T follicular helper cell (primary cell): ENCODE measurements at regions not wholly inside any gene's neighbourhood (a gene's known extent, or its start where the extent isn't known, plus 50 kb on each side); places are given as distances from the start of the nearest gene placed in this dataset.

Source experiments
- DNase-seq: peaks from one replicate; pipeline ENCODE4 v3.0.0-alpha.2; 2020; ENCODE audit warnings: low read depth

GRCh38 chr1:221366495-221367110, 375.3 kb downstream of the DUSP10 start:
- DNase-seq, result no peak

- DNase-seq, result no peak
These were observed 370.2 kb downstream of the DUSP10 start for GRCh38 chr1:221371705-221372104.

GRCh38 chr1:221373795-221374194, 368.1 kb downstream of the DUSP10 start:
- DNase-seq, result no peak

GRCh38 chr1:221376286-221376685, 365.6 kb downstream of the DUSP10 start:
- no peak for DNase-seq

GRCh38 chr1:221381910-221382623, 359.8 kb downstream of the DUSP10 start:
- DNase-seq, result no peak

GRCh38 chr1:221392453-221392852, 349.4 kb downstream of the DUSP10 start:
- DNase-seq, result no peak

GRCh38 chr1:221394011-221394544, 347.8 kb downstream of the DUSP10 start:
- no peak for DNase-seq

GRCh38 chr1:221396526-221396925, 345.4 kb downstream of the DUSP10 start:
- no peak for DNase-seq

- DNase-seq, result no peak
These were observed 344.7 kb downstream of the DUSP10 start for GRCh38 chr1:221397141-221397540.

- no peak for DNase-seq
These were observed 344.3 kb downstream of the DUSP10 start for GRCh38 chr1:221397606-221398005.

- no peak for DNase-seq
These were observed 336.7 kb downstream of the DUSP10 start for GRCh38 chr1:221405146-221405545.

GRCh38 chr1:221408117-221408803, 333.6 kb downstream of the DUSP10 start:
- DNase-seq, result no peak

- no peak for DNase-seq
These were observed 330.6 kb downstream of the DUSP10 start for GRCh38 chr1:221411283-221411682.

- no peak for DNase-seq
These were observed 326.9 kb downstream of the DUSP10 start for GRCh38 chr1:221414772-221415539.

GRCh38 chr1:221415651-221416050, 326.2 kb downstream of the DUSP10 start:
- DNase-seq, result no peak

- DNase-seq, result no peak
These were observed 325.7 kb downstream of the DUSP10 start for GRCh38 chr1:221416142-221416541.

- DNase-seq, result no peak
These were observed 325.2 kb downstream of the DUSP10 start for GRCh38 chr1:221416723-221417122.

- no peak for DNase-seq
These were observed 323.5 kb downstream of the DUSP10 start for GRCh38 chr1:221418346-221418745.

GRCh38 chr1:221419513-221420095, 322.3 kb downstream of the DUSP10 start:
- no peak for DNase-seq

- DNase-seq, result no peak
These were observed 312.6 kb downstream of the DUSP10 start for GRCh38 chr1:221429264-221429663.

- DNase-seq, result no peak
These were observed 311.5 kb downstream of the DUSP10 start for GRCh38 chr1:221430152-221430960.
